ENCODE measurements at regions not wholly inside any gene's neighbourhood (a gene's known extent, or its start where the extent isn't known, plus 50 kb on each side); places are given as distances from the start of the nearest gene placed in this dataset.

GRCh38 chr9:80873861-80874260, 815.5 kb downstream of the TLE1 start:
- H3K4me1 ChIP-seq (ENCODE audit: insufficient read depth, low read length) = no peaks in the 10 kb centered on the region
- DNase-seq = no peak
- no peak for TF ChIP-seq CTCF (IDR thresholded peaks at IDR 0.05)
- no peaks in the 10 kb centered on the region for H3K4me1 Mint-ChIP-seq (ENCODE audit: low read depth)
- POLR2A ChIA-PET = no interaction called here
- peaks cover 11% of the 10 kb centered on the region for H3K9me3 Mint-ChIP-seq
- H3K27me3 Mint-ChIP-seq = no peaks in the 10 kb centered on the region
- no peak overlapping the region for H3K4me3 Mint-ChIP-seq
- H3K27ac ChIP-seq (ENCODE audit: low read depth in 1 of 2, low read length in 2 of 2) = no peak overlapping the region
- no peak overlapping the region for H3K4me3 ChIP-seq (ENCODE audit: low read length)
- H3K27ac Mint-ChIP-seq = no peak overlapping the region
- H3K36me3 ChIP-seq (ENCODE audit: insufficient read depth, low read length) = no peaks in the 10 kb centered on the region
- no peaks in the 10 kb centered on the region for H3K9me3 ChIP-seq (ENCODE audit: control insufficient read depth in 1 of 2, insufficient read depth in 1 of 2, low read length in 2 of 2)
- no peaks in the 10 kb centered on the region for H3K36me3 Mint-ChIP-seq (ENCODE audit: low read depth)
- no peak for ATAC-seq (ENCODE audit: poor library complexity)
- CTCF ChIA-PET = no interaction called here
- intact Hi-C loops (cut with DNase I, micrococcal nuclease) = no loop called here
- H3K27me3 ChIP-seq (ENCODE audit: control insufficient read depth in 1 of 2, insufficient read depth in 2 of 2, low read length in 2 of 2) = no peaks in the 10 kb centered on the region

GRCh38 chr9:80871596-80871995, 817.8 kb downstream of the TLE1 start:
- H3K9me3 ChIP-seq (ENCODE audit: control insufficient read depth in 1 of 2, insufficient read depth in 1 of 2, low read length in 2 of 2) = peaks cover 0 to 6% of the 10 kb centered on the region in 2 experiments
- H3K27ac ChIP-seq (ENCODE audit: low read depth in 1 of 2, low read length in 2 of 2) = no peak overlapping the region
- no peak overlapping the region for H3K4me3 Mint-ChIP-seq
- H3K4me3 ChIP-seq (ENCODE audit: low read length) = no peak overlapping the region
- no peaks in the 10 kb centered on the region for H3K27me3 ChIP-seq (ENCODE audit: control insufficient read depth in 1 of 2, insufficient read depth in 2 of 2, low read length in 2 of 2)
- no peaks in the 10 kb centered on the region for H3K4me1 ChIP-seq (ENCODE audit: insufficient read depth, low read length)
- no peak overlapping the region for H3K27ac Mint-ChIP-seq
- CTCF ChIA-PET = no interaction called here
- no peak for TF ChIP-seq CTCF (IDR thresholded peaks at IDR 0.05)
- POLR2A ChIA-PET = no interaction called here
- ATAC-seq (ENCODE audit: poor library complexity) = no peak
- DNase-seq = no peak
- no peaks in the 10 kb centered on the region for H3K27me3 Mint-ChIP-seq
- H3K36me3 ChIP-seq (ENCODE audit: insufficient read depth, low read length) = no peaks in the 10 kb centered on the region
- H3K4me1 Mint-ChIP-seq (ENCODE audit: low read depth) = no peaks in the 10 kb centered on the region
- intact Hi-C loops (cut with DNase I, micrococcal nuclease) = no loop called here
- H3K9me3 Mint-ChIP-seq = peaks cover 16% of the 10 kb centered on the region
- H3K36me3 Mint-ChIP-seq (ENCODE audit: low read depth) = no peaks in the 10 kb centered on the region

GRCh38 chr9:80867731-80868130, 821.6 kb downstream of the TLE1 start:
- no peak for TF ChIP-seq CTCF (IDR thresholded peaks at IDR 0.05)
- H3K4me3 ChIP-seq (ENCODE audit: low read length) = no peak overlapping the region
- Mint-ChIP-seq H3K27ac (no peak overlapping the region), H3K36me3 (ENCODE audit: low read depth) (no peaks in the 10 kb centered on the region), H3K9me3 (peaks cover 8% of the 10 kb centered on the region), H3K27me3 (no peaks in the 10 kb centered on the region), H3K4me3 (no peak overlapping the region), H3K4me1 (ENCODE audit: low read depth) (no peaks in the 10 kb centered on the region)
- ChIA-PET CTCF (no interaction called here), POLR2A (no interaction called here)
- no peak for DNase-seq
- H3K9me3 ChIP-seq (ENCODE audit: control insufficient read depth in 1 of 2, insufficient read depth in 1 of 2, low read length in 2 of 2) = peaks cover 0 to 6% of the 10 kb centered on the region in 2 experiments
- H3K27me3 ChIP-seq (ENCODE audit: control insufficient read depth in 1 of 2, insufficient read depth in 2 of 2, low read length in 2 of 2) = no peaks in the 10 kb centered on the region
- intact Hi-C loops (cut with DNase I, micrococcal nuclease) = no loop called here
- no peaks in the 10 kb centered on the region for H3K36me3 ChIP-seq (ENCODE audit: insufficient read depth, low read length)
- no peak overlapping the region for H3K27ac ChIP-seq (ENCODE audit: low read depth in 1 of 2, low read length in 2 of 2)
- no peak for ATAC-seq (ENCODE audit: poor library complexity)
- no peaks in the 10 kb centered on the region for H3K4me1 ChIP-seq (ENCODE audit: insufficient read depth, low read length)

Measured in CD4-positive, alpha-beta T cell (primary cell).